NCI-H1694 treated with DMSO at 0.1 percent for 48 hours (cell line): ENCODE measurements at regions not wholly inside any gene's neighbourhood (a gene's known extent, or its start where the extent isn't known, plus 50 kb on each side); places are given as distances from the start of the nearest gene placed in this dataset.

Experiments used
- DNase-seq: peaks from one replicate; lab custom pipeline; 2025; lab: John Stamatoyannopoulos, UW

DNA sequence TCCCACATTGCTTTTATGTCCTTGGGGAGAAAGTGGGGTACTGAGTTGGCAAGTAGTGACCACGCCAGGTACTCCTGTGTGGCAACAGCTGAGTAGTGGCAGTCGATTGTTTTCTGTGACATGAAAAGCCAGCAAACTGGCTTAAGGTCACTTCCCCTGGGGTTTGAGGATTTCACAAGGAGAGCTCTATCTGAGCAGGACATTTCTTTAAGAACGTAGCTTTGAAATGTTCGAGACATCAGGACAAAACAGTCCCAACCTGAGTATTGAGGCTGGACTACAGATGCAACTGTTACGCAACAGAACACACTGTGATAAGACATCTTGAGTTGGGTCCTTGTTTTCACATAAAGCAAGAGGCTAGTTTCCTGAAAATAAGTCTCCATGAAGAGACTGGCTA is 146.7 kb upstream of the KLF14 start:
- DNase-seq = no peak

DNA sequence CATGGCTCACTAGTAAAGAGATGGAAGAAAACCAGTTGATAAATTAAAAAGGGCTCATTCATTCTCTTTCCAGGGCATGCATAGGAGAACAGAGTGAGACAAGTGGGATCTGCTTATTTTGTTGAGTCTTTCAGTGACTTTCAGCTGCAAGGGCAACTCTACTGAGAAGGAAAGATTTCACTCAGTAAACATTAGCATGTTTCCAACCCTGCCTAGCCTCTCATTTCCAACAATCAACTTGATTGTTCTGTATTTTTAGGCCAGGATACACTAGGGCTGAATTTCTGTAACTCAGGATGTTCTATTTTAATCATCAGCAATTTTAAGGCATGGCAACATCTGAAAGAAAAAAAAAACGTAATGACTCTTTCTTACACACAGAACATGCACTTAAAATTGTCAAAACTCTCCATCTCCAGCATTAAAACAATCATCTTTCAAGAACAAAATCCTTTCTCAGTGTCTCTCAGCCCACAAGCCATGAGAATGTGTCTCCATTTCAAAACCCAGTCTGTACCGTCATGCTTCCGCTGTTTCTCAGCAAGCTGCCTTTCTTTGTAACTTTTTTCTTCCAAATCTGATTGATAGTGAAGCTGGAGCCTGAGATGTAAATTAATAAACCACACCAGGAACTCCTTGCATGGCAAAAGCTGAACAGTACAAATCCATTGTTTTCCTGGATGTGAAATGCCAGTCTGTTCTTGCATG is 147.2 kb upstream of the KLF14 start:
- no peak for DNase-seq

DNA sequence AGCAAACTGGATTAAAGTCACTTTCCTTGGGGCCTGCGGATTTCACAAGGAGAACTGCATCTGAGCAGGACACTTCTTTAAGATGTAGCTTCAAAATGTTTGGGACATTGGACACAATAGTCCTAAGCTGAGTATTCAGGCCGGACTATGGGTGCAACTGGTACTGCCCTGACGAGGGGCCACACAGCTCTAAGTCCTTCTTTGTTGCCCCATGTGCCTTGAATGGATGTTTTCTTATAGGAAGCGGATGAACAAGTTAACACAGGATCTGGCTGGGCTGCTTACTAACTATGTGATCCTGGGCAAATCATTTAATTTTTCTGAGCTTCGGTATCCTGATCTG is 147.8 kb upstream of the KLF14 start:
- DNase-seq = no peak

DNA sequence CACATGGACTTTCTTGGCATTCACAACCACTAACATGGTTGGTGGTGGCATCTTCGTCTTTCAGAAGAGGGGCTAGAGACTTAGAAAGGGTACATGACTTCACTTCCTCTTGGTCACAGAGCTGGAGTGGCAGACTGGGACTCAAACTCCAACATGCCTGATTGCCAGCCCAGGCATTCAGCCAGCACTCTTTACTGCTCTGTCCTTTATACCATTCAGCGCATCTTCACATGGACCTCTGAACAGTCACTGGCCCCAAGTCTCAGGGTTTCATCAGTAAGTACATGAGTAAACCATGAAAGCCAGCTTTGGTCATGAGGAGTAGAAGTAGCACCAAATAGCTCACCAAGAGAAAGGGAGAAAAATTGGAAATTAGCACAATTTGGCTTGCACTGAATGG is 148.4 kb upstream of the KLF14 start:
- DNase-seq = no peak

DNA sequence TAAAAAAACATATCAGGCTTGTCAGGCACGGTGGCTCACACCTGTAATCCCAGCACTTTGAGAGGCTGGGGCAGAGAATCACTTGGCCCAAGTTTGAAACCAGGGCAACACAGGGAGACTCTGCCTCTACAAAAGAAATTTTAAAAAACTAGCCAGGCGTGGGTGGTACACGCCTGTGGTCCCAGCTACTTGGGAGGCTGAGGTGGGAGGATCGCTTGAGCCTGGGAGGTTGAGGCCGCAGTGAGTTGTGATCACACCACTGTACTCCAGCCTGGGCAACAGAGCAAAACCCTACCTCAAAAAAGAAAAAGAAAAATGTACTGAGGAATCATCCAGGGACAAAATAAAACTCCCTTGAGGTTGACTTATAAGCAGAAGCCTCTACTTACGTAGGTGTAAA is 149.9 kb upstream of the KLF14 start:
- DNase-seq = no peak

DNA sequence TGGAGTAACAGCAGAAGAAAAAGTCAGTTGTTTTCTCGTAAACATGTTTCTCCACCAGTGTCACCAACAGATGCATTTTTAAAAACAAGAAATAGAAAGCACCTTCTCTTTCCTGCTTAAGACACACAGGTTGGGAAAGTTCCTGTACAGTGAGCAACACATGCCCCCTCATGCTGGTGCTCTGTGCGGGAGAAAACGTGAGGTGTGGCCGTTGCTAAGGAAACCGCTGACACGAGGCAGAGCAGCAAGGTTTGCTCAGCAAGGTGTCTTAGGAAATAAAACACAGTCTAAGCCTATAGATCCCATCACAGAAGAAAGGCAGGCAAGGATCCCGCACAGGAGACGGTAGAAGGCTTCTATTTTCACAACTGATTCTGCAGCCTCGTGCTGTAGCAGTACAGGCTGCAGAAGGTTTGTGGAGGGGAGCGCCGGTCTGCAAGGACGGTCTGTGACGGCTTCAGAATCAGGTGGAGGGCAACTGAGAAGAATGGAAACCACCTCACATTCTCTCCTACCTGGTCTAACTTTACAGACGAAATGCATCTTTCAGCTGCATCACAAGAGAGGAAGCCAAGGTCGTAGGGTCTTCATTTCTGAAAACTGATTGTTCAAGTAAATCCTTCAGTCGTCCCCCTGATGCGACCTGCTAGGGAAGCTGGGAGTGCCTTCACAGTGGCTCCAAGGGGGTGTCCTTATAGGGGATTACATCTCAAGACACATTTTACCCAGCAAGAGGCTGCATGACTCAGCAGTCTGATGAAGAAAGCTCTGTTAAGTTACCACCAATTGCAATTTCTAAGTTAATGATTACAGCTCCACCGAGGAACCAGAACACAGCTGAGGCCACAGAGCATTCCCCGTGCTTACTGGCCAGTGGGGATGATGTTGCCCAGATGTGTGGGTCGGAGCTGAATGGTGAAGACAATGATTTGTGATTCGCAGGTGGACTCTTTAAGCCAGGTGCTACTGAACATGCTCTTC is 150.7 kb upstream of the KLF14 start:
- DNase-seq = no peak

DNA sequence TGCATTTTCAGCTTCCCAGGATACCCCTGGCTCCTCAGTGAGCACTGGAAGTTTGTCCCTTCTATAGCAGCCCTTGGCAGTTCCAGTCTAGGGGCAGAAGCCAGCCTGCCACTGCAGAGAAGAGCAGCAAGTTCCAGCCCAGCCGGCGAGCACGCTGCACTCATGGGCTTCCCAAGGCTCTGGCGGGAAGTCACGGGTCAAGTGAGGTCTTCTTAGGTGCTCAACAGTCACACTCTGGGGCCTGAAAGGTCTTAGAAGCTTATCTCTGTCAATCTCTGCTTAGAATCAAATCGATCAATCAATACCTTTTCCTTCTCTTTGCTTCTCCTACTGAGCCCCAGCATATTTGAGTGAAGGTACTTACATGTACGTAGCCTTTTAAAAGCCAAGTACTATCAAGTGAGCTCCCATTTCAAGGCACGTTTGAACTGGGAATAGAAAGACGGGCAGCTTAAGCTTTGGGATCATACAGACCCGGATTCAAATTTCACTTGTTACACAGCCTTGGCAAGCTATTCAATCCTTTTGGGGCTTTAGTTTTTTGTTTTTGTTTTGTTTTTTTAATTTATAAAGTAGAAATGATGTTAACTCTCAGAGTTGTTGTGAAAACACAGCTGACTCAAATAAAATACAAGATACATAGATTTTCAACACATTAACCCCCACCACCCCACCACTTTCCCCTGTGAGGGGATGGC is 152.6 kb upstream of the KLF14 start:
- no peak for DNase-seq

DNA sequence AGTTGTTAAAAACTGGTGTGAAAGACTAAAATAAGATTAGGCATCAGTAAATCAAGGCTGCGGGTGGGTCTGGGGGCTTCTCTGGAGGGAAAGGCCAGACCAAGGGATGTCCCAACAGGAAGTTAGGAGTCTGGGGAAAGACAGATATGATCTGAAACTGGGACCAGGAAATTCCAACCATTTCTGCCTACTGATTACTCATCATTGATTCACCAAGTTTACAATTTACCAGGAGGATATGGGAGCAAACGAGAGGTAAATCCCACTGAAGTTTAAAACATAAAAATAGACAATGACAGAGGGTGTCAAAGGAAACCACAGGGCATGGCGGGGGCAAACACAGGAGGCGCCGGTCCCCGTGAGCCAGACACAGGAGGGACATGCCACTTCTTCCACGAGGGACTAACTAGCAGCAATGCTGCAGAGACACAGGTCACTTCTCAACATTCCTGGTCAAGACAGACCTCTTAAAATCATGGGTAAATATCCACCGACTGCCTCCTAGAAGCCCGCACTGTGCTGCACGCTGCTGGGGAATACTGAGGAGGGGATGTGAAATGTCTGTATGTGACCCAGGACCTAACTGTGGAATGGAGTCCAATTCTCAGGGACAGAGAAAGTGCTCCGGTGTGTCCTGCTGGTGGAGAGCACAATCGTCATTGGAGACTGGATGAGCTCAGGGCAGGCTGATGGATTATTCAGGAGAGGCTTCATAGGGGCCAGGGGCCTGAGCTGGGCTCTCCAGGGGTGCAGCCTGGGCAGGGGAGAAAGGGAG is 153.4 kb upstream of the KLF14 start:
- DNase-seq = no peak

DNA sequence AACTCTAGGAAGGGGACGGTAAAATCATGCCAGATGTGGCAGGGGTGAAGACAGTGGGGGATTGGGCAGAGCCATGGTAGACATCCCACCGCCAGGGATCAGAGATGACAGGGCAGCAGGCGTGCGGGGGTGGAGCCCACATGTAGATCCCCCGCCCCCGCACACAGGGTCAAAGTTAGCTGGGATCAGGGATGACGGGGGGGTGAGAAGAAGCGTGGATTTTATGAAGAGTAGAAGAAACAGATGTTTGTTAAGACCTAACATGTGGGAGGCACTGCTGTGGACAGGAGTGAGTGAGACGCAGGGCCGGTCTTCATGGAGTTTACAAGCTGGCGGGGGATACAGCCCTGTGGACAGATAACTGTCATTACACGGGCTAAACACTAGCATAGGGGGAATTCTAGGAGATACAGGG is 154.0 kb upstream of the KLF14 start:
- no peak for DNase-seq

DNA sequence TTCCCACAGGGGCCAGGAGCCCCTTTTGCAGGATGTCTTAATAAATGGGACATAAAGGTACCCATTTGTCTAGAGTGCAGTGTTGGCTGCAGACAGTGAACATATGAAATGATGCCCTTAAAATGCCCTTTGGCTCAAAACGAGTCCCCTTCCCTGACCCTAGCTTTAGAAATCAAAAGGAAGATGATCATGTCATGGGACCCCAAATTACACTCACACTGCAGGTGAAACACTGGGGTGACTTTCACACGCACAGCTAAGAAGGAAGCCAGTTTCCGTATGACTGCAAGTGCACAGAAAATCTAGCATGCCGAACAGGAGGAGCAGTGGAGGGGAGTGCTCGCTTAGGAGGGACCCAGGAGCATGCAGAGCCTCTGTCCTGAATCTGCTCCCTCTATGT is 154.5 kb upstream of the KLF14 start:
- DNase-seq = no peak

DNA sequence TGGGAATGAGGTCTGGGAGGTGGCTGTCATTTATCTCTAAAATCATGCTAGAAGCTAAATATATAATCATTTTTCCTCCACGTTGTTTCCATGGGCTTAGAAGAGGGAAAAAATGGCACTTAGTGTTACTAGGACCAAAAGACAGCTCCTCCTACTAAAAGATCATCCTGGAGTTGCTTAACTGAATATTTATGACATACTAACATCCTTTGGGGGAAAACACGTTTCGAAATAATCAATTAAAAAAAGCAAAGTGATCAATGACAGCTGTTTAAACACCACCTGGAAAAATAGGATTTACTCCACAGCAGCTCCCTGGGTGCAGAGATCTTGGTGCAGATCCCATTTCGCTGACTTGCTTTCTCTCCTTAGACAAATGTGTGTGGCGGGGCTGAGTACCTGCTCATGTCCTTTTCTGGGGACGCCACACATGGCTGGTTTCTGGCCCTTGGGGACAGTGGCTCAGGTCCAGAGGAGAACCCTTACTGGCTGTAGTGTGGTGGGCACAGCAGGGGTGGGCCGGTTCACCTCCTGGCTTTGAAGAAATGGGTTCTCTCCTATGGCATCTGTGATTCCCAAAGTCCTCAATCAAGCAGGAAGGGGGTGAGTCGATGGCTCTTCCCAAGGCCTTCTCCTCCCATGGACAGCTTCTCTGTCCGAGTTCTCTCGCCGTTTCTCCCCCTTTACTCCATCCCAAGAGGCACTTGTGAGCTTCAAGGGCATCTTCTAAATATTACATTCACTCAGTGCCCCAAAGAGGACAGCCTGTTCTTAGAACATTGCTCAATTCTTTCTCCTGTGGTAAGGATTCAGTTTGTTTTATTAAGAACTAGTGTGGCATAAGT is 156.4 kb upstream of the KLF14 start:
- DNase-seq = no peak

DNA sequence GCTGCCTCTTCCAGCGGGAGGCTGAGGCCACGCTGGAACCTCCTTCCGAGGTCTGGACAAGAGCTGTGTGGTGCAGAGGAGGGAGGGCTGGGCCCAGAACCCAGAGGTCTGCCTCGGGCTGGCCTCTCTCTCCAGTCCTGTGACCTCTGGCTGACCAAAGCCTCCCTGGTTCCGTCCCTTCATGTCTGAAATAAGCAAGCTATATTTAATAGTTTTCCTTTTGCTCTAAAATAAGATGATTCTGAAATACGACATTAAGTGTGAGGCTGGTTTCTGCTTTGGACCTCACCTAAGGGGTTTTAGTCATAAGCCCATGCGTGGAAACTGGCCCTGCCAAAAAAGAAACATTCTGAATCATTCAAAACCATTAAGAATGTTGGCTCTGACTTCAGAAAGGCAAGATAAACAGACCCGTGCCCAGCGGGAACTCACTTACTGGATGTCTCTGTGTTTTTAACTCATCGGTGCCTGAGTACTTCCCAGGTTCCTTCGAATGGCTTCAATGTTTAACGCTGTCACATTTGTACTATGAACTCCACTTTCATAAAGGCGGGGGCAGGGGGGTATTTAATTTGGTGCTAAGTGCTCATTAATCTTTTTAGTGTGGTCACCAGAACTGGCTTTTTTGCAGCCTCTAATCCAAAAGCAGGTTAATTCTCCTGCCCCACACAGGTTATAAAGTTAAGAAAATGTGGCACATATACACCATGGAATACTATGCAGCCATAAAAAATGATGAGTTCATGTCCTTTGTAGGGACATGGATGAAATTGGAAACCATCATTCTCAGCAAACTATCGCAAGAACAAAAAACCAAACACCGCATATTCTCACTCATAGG is 157.5 kb upstream of the KLF14 start:
- DNase-seq = no peak

DNA sequence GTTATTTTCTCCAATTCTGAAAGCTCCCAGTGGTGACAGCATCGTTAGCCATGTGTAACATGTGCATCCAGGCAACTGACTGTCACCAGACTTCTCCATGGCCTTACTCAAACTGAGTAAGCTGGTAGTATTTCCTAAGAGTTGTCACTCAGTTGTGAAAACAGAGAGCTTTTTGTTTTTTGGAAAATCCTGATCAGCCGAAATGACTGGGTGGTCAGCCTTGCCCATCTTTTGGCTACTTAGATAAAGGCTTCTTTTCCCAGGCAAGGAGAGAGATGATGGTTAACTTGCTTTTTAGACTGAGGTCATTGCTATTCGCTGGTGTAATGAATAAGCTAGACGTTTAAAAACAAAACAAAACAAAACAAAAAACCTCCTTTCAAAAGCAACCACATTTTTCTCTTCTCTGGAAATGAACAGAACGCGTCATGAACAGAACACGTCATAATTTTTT is 159.5 kb upstream of the KLF14 start:
- no peak for DNase-seq

DNA sequence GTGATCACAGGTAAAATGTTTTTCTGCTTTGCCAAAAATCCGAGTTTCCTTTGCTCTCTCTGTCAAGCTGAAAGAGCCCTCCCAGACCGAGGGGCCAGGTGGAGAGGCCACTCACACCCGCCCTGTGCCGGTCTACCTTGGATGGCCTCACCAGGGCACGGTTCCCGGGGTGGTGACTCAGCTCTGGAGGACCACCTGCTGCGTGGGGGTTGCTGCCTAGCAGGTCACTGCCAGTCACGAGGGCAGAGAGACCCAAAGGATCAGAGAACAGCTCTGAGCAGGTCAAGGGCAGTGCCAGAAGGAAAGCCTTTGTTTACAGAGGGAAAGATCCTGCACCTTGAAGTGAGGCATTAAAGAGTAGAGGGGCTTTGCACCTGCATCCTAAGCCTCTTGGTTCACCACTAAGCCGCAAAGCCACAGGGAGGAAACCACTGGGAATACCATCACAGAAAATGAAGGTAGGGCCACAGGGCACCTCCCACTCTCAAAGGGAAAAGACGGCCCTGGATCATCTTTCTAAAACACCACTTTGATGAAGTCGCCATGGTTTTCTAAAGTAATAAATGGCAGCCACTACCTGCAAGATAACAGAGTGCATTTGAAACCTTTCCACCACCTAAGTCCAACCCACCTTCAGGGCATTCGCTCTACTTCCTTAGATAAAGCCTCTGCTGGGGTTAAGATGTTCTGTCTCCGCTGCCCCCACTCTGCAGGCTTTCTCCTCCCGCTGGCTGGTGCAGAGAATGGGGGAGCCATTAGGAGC is 160.3 kb upstream of the KLF14 start:
- DNase-seq = no peak

DNA sequence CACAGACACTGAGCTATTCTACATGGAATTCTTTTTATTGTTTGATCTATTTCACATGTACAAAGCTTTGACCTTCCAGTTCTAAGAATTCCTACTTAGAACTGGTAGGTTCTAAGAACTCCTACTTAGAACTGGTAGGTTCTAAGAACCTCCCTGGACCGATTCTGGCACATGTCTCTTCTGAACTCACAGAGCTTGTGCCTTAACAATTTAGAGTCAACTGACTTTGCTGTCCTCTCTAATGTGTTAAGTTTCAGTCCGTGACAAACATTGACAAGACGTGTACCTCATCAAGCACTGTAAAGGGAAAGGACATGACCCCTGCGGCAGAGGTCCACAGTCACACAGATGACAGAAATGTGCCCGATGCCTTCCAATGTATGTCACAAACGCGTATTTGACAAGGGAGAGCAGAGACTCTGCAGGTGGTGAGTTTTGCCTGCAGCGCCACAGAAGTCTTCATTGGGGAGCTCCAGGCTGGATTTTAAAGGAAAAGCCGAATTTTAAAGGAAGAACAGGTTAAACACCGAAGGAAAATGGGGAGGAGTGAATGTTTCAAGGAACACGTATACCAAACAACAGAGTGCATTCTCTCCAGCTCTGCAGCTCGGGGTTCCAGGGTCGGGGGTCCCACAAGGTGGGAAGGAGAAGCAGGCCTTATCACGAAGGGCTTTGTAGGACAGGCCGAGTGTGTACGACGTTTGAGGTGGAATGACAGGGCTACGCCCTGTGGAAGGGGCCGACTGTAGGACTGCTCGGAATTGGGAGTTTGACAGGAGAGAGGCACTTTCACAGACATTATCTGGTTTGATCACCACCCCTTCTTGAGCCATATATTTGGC is 161.1 kb upstream of the KLF14 start:
- DNase-seq = no peak

DNA sequence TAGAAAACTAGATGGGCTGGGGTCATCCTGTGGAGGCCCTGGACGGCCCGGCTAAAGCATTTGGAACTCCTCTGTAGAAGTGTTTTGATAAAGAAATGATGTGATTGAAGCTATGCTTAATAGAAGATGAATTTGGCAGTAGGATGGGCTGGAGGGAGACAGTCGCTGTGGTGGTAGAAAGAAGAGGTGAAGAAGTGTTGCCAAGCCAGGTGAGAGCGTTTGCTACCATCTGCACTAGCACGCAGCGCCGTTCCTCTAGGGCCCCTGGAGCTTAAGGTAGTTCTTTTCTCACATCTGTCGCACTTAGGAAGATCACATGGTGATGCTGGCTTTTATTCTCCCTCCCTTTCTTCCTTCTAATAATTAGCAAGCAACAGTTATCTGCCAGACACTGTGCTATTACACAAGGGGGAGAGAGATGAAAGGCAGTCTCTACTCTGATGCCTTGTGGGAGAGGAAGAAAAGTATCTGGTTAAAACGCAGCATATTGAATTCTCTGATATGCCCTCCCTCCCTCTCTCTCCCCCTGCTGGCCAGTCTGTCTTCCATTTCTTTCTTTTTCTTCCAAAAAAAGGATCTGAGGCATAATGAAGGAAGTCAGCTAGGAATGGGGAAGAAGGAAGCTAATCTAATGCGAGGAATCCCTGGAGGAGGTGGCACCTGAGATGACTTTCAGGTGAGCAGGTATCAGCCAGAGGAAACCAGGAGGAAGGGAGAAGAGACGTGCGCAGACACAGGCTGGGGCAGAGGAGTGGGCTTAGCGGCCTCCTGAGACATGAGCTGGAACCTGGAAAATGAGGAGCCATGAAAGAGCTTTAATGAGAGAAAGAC is 162.3 kb upstream of the KLF14 start:
- DNase-seq = no peak

DNA sequence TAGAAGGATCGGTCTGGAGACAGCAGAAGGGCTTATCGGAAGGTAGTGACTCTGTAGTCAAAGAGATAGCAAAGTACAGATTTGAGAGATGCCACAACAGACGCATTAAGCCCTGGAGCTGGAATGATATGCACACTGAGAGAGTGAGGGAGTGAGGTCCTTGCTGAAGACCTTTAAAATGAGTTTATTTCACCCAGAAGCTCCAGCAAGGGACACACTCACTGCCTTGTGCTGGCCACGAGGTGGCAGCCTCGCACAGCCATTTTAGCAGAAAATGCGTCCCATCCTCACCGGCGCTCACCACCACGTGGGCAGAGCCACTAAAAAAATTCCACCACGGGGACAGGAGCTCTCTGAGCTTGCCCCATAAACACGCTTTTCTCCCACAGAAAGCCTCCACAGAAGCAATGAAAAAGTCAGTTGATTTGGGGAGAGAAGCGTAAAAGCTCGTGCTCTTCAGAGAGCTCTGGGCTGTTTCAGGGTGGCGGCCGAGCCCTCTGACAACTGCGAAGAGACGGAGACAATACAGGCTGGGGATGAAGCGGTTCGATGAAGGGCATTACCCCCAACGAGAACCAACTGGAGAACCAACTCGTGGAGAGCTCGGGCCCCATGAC is 163.0 kb upstream of the KLF14 start:
- DNase-seq = peak; percentile 67
